Upper lobe of left lung (tissue), 6 donors: ENCODE measurements at regions not wholly inside any gene's neighbourhood (a gene's known extent, or its start where the extent isn't known, plus 50 kb on each side); places are given as distances from the start of the nearest gene placed in this dataset.
"Not testable (repeated sequence)": the region's sequence is repeated elsewhere in the genome, so short reads cannot be mapped to it uniquely, and the experiment has no call there.

Experiments
- ATAC-seq, 2 donors: fragments of 200-7000 bp; cut with Tn5 transposase; one replicate each; pipeline ENCODE4 v1.9.1; 2022; ENCODE audit warnings: mild to moderate bottlenecking in 2 of 2, moderate library complexity in 2 of 2; ENCODE audit not compliant: low FRiP score in 2 of 2
- DNase-seq, 2 donors: peaks; one replicate each; pipeline ENCODE4 v3.0.0-alpha.2; 2019 to 2020
- H3K27ac ChIP-seq, 4 donors: fragments of 200-600 bp; sonication (generic); one replicate each; pipeline ENCODE4 v1.5.1; 2016 to 2019
- H3K27me3 ChIP-seq, 4 donors: fragments of 200-600 bp; sonication (generic); one replicate each; pipeline ENCODE4 v1.5.1; 2017 to 2019
- H3K36me3 ChIP-seq, 4 donors: fragments of 200-600 bp; sonication (generic); one replicate each; pipeline ENCODE4 v1.5.1; 2016 to 2019
- H3K4me1 ChIP-seq, 4 donors: fragments of 200-600 bp; sonication (generic); one replicate each; pipeline ENCODE4 v1.5.1; 2018 to 2019
- H3K4me3 ChIP-seq, 4 donors: fragments of 200-600 bp; sonication (generic); one replicate each; pipeline ENCODE4 v1.5.1; 2017 to 2019; ENCODE audit warnings: mild to moderate bottlenecking in 2 of 4, moderate library complexity in 1 of 4
- H3K9me3 ChIP-seq, 4 donors: fragments of 200-600 bp; sonication (generic); one replicate each; pipeline ENCODE4 v1.5.1; 2018 to 2019
- EP300 ChIP-seq, 4 donors: sonication (generic); formaldehyde crosslinking; IDR thresholded peaks; one replicate each; pipeline ENCODE4 v1.5.1; 2017; ENCODE audit warnings: antibody characterized with exemption in 4 of 4, control low read depth in 2 of 4
- POLR2A ChIP-seq, 4 donors: fragments of 450-650 bp; IDR thresholded peaks; one replicate each; pipeline ENCODE4 v1.5.1; 2016 to 2017; ENCODE audit warnings: antibody characterized with exemption in 4 of 4, mild to moderate bottlenecking in 2 of 4
- POLR2AphosphoS5 ChIP-seq, 2 donors: sonication (generic); formaldehyde crosslinking; IDR thresholded peaks; one replicate each; pipeline ENCODE4 v1.5.1; 2017; ENCODE audit warnings: antibody characterized with exemption in 2 of 2
- WGBS, 2 donors: methylation state at CpG; one replicate each; pipeline ENCODE4 v1.1.5; 2017 to 2018; 5-methylcytosine and 5-hydroxymethylcytosine counted together
- TF ChIP-seq, protein P1 (sequence below), 6 experiments: fragments of 450-650 bp in 4 of 6; fragments of 200-600 bp in 2 of 6; sonication (generic) in 2 of 6; IDR thresholded peaks; one replicate each; pipeline ENCODE4 v1.5.1; 2016 to 2019; ENCODE audit warnings: antibody characterized with exemption in 6 of 6
- donor health status: DM: no; HTN: no; CAD: no; lungs with moderate emphysema.
- donor health status: DM: no; HTN: yes; CAD: no; lungs with severe emphysema.

DNA sequence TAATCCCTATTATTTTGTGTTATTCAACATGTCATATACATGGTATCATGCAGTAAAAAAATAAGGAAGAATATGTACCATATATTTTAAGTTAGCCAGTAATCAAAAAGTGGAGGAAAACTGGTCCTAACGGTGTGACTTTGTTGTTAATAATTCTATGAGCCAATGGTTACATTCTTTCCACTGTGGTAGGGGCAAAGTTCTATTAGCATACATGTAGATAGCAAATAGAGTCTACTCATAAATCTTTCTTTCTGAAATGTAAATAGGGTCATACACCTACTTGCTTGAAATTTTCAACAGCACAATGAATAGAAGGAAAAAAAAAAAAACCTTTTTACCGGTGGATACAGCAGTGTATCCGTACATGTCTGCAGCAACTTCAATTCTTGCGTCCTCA, 364.8 kb downstream of the RAB38 start:
- Histone ChIP-seq H3K9me3 (no peaks in the 10 kb centered on the region), H3K4me3 (no peak overlapping the region), H3K27me3 (no peaks in the 10 kb centered on the region), H3K4me1 (no peaks in the 10 kb centered on the region), H3K36me3 (no peaks in the 10 kb centered on the region), H3K27ac (no peak overlapping the region)
- 80 to 87% methylated on average over 4 of the region's 4 CpGs for WGBS, 2 donors
- no peak for TF ChIP-seq POLR2AphosphoS5 (IDR thresholded peaks at IDR 0.05)
- no peak for TF ChIP-seq EP300 (IDR thresholded peaks at IDR 0.05)
- TF ChIP-seq, protein P1, sequence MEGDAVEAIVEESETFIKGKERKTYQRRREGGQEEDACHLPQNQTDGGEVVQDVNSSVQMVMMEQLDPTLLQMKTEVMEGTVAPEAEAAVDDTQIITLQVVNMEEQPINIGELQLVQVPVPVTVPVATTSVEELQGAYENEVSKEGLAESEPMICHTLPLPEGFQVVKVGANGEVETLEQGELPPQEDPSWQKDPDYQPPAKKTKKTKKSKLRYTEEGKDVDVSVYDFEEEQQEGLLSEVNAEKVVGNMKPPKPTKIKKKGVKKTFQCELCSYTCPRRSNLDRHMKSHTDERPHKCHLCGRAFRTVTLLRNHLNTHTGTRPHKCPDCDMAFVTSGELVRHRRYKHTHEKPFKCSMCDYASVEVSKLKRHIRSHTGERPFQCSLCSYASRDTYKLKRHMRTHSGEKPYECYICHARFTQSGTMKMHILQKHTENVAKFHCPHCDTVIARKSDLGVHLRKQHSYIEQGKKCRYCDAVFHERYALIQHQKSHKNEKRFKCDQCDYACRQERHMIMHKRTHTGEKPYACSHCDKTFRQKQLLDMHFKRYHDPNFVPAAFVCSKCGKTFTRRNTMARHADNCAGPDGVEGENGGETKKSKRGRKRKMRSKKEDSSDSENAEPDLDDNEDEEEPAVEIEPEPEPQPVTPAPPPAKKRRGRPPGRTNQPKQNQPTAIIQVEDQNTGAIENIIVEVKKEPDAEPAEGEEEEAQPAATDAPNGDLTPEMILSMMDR (IDR thresholded peaks at IDR 0.05) = no peak
- no peak for TF ChIP-seq POLR2A (IDR thresholded peaks at IDR 0.05)
- DNase-seq = no peak
- ATAC-seq = no peak

DNA sequence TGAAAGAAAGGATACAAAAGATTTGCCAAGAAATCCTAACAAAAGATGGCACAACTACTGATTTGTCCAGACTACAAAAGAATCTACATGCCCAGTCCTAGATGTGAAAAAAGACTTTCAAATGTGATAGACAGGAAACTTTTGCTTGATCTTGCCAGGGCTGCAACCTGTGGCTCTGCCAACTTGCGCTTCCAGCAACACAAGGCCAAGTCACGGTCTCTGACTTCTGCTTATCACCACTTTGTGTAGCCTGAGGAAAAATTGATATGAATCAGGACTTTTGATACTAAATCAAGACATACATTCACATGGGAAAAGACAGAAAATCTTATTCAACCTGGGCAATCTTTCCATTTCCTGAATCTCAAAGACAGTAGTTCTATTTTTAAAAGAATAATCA, 366.0 kb downstream of the RAB38 start:
- TF ChIP-seq, protein P1 (IDR thresholded peaks at IDR 0.05) = no peak
- no peak for TF ChIP-seq EP300 (IDR thresholded peaks at IDR 0.05)
- H3K36me3 ChIP-seq = no peaks in the 10 kb centered on the region
- no peaks in the 10 kb centered on the region for H3K27me3 ChIP-seq
- no peak overlapping the region for H3K4me3 ChIP-seq
- no peaks in the 10 kb centered on the region for H3K4me1 ChIP-seq
- no peak for DNase-seq
- H3K27ac ChIP-seq = no peak overlapping the region
- no peak for ATAC-seq
- no peaks in the 10 kb centered on the region for H3K9me3 ChIP-seq
- WGBS, 2 donors = 75 to 83% methylated on average over 2 of the region's 2 CpGs

DNA sequence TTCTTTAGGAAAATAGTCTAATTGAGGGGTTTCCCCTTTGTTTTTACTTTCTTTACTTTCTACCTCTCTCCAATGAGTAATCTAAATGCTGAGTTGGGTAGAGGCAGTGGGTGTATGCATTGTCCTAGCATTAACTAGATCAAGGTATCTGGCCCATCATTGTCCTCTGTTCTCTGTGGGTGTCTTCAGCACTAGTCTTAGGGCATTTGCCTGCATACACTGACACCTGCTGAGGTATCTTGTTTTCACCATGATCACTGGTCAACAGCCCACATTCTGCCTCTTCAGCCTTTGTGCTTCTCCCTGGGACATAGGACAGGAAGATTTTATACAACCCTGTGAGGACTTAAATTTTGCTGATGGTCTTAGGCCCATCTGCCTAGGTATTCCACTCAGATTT, 371.1 kb downstream of the RAB38 start:
- no peak for TF ChIP-seq POLR2A (IDR thresholded peaks at IDR 0.05)
- no peak for TF ChIP-seq EP300 (IDR thresholded peaks at IDR 0.05)
- TF ChIP-seq POLR2AphosphoS5 (IDR thresholded peaks at IDR 0.05) = no peak
- TF ChIP-seq, protein P1 (IDR thresholded peaks at IDR 0.05) = no peak
- no peaks in the 10 kb centered on the region for H3K9me3 ChIP-seq
- H3K27me3 ChIP-seq = no peaks in the 10 kb centered on the region
- ATAC-seq (no peak), DNase-seq (no peak)
- no peaks in the 10 kb centered on the region for H3K36me3 ChIP-seq
- no peak overlapping the region for H3K4me3 ChIP-seq
- no peak overlapping the region for H3K27ac ChIP-seq
- H3K4me1 ChIP-seq = no peaks in the 10 kb centered on the region

DNA sequence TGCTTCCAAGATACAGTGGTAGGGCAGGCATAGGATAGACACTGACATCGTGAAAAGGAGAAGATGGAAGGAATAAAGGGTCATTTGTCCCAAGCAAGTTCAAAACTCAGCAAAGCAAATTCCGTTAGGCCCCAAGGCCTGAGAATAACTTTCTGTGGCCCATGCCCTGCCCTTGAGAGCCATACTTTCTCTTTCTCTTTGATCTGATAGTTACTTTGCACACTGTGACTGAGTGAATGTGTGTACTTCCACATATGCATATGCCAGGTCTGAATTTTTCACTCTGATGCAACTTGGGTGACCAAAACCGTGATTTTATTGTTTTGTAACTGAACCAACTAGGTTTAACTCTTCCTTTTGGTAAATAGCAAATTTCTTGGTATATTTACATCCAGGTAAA, 371.5 kb downstream of the RAB38 start:
- DNase-seq (no peak), ATAC-seq (no peak)
- Histone ChIP-seq H3K4me3 (no peak overlapping the region), H3K27me3 (no peaks in the 10 kb centered on the region), H3K4me1 (no peaks in the 10 kb centered on the region), H3K9me3 (no peaks in the 10 kb centered on the region), H3K27ac (no peak overlapping the region), H3K36me3 (no peaks in the 10 kb centered on the region)
- WGBS, 2 donors = 77 to 85% methylated on average over 3 of the region's 3 CpGs
- no peak for TF ChIP-seq EP300 (IDR thresholded peaks at IDR 0.05)
- TF ChIP-seq POLR2A (IDR thresholded peaks at IDR 0.05) = no peak
- TF ChIP-seq, protein P1 (IDR thresholded peaks at IDR 0.05) = no peak
- TF ChIP-seq POLR2AphosphoS5 (IDR thresholded peaks at IDR 0.05) = no peak

DNA sequence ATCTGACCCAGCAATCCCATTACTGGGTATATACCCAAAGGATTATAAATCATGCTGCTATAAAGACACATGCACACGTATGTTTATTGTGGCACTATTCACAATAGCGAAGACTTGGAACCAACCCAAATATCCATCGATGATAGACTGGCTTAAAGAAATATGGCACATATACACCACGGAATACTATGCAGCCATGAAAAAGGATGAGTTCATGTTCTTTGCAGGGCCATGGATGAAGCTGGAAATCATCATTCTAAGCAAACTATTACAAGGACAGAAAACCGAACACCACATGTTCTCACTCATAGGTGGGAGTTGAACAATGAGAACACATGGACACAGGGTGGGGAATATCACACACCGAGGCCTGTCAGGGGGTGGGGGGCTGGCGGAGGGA, 390.4 kb downstream of the RAB38 start:
- not testable (repeated sequence) for H3K36me3 ChIP-seq, DNase-seq, H3K4me3 ChIP-seq, H3K27ac ChIP-seq, H3K27me3 ChIP-seq, H3K9me3 ChIP-seq, H3K4me1 ChIP-seq, ATAC-seq
- WGBS, 2 donors = 89% methylated on average over 7 of the region's 7 CpGs

DNA sequence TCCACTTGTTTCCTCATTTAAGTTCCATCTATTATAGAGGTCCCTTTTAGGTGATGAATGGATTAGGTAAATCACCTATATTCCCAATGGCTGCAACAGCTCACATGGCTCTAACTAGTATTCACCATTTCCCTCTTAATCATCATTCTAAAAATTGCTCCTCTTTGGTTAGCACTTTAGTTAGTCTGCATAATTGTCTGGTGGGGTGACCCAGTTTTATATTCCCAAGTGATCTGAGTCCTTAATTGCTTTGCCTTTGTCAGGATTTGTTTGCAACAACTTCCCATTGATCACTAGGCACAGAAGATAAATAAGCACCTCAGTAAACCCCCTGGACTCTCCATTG, 395.2 kb downstream of the RAB38 start:
- Histone ChIP-seq H3K4me3 (no peak overlapping the region), H3K27me3 (no peaks in the 10 kb centered on the region), H3K36me3 (no peaks in the 10 kb centered on the region), H3K4me1 (no peaks in the 10 kb centered on the region), H3K9me3 (peaks cover 0 to 4% (median 0%) of the 10 kb centered on the region in 4 donors), H3K27ac (no peak overlapping the region)
- TF ChIP-seq POLR2AphosphoS5 (IDR thresholded peaks at IDR 0.05) = no peak
- no peak for TF ChIP-seq POLR2A (IDR thresholded peaks at IDR 0.05)
- ATAC-seq (no peak), DNase-seq (no peak)
